Breast epithelium (tissue), 3 donors: ENCODE measurements at regions not wholly inside any gene's neighbourhood (a gene's known extent, or its start where the extent isn't known, plus 50 kb on each side); places are given as distances from the start of the nearest gene placed in this dataset.

Experiments used
- CTCF ChIP-seq, 3 donors: fragments of 450-650 bp; IDR thresholded peaks; one replicate each; pipeline ENCODE4 v1.5.1; 2016 to 2017; ENCODE audit warnings: antibody characterized with exemption in 3 of 3, mild to moderate bottlenecking in 3 of 3, moderate library complexity in 3 of 3
- POLR2A ChIP-seq: fragments of 450-650 bp; IDR thresholded peaks from one replicate; pipeline ENCODE4 v1.6.1; 2016; ENCODE audit warnings: antibody characterized with exemption, mild to moderate bottlenecking, moderate library complexity
- POLR2AphosphoS5 ChIP-seq, 3 donors: sonication (generic); formaldehyde crosslinking; IDR thresholded peaks; one replicate each; pipeline ENCODE4 v1.6.1; 2017; ENCODE audit warnings: antibody characterized with exemption in 3 of 3

GRCh38 chr5:102068870-102069269 is 227.2 kb downstream of the SLCO4C1 start:
- TF ChIP-seq POLR2A (no peak), CTCF (IDR thresholded peaks at IDR 0.05) (no peak), POLR2AphosphoS5 (IDR thresholded peaks at IDR 0.05) (no peak)
